Endothelial cell of umbilical vein (primary cell): ENCODE measurements at regions not wholly inside any gene's neighbourhood (a gene's known extent, or its start where the extent isn't known, plus 50 kb on each side); places are given as distances from the start of the nearest gene placed in this dataset.

Experiments
- CTCF ChIP-seq, 2 donors: IDR thresholded peaks; 1 replicate in 1 of 2; 2 replicates in 1 of 2; pipeline ENCODE4 v1.5.1; 2011; ENCODE audit warnings: low read length in 2 of 2, mild to moderate bottlenecking in 2 of 2, moderate library complexity in 2 of 2, control low read depth in 1 of 2, inconsistent platforms in 1 of 2, low read depth in 1 of 2; ENCODE audit not compliant: insufficient read depth in 1 of 2; ENCODE audit errors: extremely low read depth in 1 of 2
- EZH2 ChIP-seq: IDR thresholded peaks from 2 replicates; pipeline ENCODE4 v1.6.1; 2012; ENCODE audit warnings: borderline replicate concordance, low read depth, mild to moderate bottlenecking, moderate library complexity, low read length, inconsistent platforms; ENCODE audit not compliant: severe bottlenecking
- MAX ChIP-seq: IDR thresholded peaks from 2 replicates; pipeline ENCODE4 v1.6.1; 2011; ENCODE audit not compliant: insufficient read depth, insufficient read length
- POLR2A ChIP-seq: IDR thresholded peaks from 2 replicates; pipeline ENCODE4 v1.6.1; 2012; ENCODE audit warnings: low read depth, mild to moderate bottlenecking, control low read depth, low read length
- POLR2AphosphoS5 ChIP-seq: IDR thresholded peaks from 2 replicates; pipeline ENCODE4 v1.6.1; 2012; ENCODE audit warnings: low read depth, mild to moderate bottlenecking, control low read depth, low read length, moderate library complexity; ENCODE audit not compliant: insufficient read depth

GRCh38 chr3:18806633-18807032 lies 341.7 kb upstream of the KCNH8 start:
- TF ChIP-seq EZH2 (no peak), POLR2AphosphoS5 (no peak), CTCF (IDR thresholded peaks at IDR 0.05; ENCODE audit: extremely low read depth in 1 of 2, insufficient read depth in 1 of 2, low read depth in 1 of 2, low read length in 2 of 2) (no peak), POLR2A (no peak), MAX (no peak)
